H9 (cell line): ENCODE measurements at regions not wholly inside any gene's neighbourhood (a gene's known extent, or its start where the extent isn't known, plus 50 kb on each side); places are given as distances from the start of the nearest gene placed in this dataset.

Experiments used
- DNase-seq: peaks from one replicate; pipeline ENCODE4 v3.0.0-alpha.2; 2017
- H2AFZ ChIP-seq: one replicate; pipeline ENCODE4 v1.6.1; 2013; ENCODE audit warnings: mild to moderate bottlenecking, low read length, control low read depth, moderate library complexity
- H2AK5ac ChIP-seq: 2 replicates; pipeline ENCODE4 v1.6.1; 2013; ENCODE audit warnings: low read length, control low read depth, mixed read lengths; ENCODE audit not compliant: insufficient read length
- H2BK120ac ChIP-seq: one replicate; pipeline ENCODE4 v1.6.1; 2013; ENCODE audit warnings: low read depth, mild to moderate bottlenecking, low read length, control low read depth, inconsistent platforms; ENCODE audit not compliant: poor library complexity, severe bottlenecking
- H2BK12ac ChIP-seq: 2 replicates; pipeline ENCODE4 v1.6.1; 2013; ENCODE audit warnings: low read length, control low read depth, mixed read lengths, low read depth; ENCODE audit not compliant: insufficient read length
- H2BK15ac ChIP-seq: 2 replicates; pipeline ENCODE4 v1.6.1; 2013; ENCODE audit warnings: low read depth, low read length, control low read depth
- H2BK20ac ChIP-seq: one replicate; pipeline ENCODE4 v1.6.1; 2013; ENCODE audit warnings: low read depth, mild to moderate bottlenecking, low read length, control low read depth, inconsistent platforms; ENCODE audit not compliant: poor library complexity, severe bottlenecking
- H2BK5ac ChIP-seq: 2 replicates; pipeline ENCODE4 v1.6.1; 2013; ENCODE audit warnings: low read length, control low read depth, mixed read lengths; ENCODE audit not compliant: insufficient read length
- H3K14ac ChIP-seq: 2 replicates; pipeline ENCODE4 v1.6.1; 2013; ENCODE audit warnings: low read length, control low read depth; ENCODE audit not compliant: insufficient read depth
- H3K18ac ChIP-seq: 2 replicates; pipeline ENCODE4 v1.6.1; 2013; ENCODE audit warnings: low read depth, mild to moderate bottlenecking, mixed read lengths, low read length, control low read depth; ENCODE audit not compliant: insufficient read length
- H3K23ac ChIP-seq: 2 replicates; pipeline ENCODE4 v1.6.1; 2013; ENCODE audit warnings: low read length, control low read depth, mixed read lengths, low read depth; ENCODE audit not compliant: insufficient read length
- H3K23me2 ChIP-seq: 2 replicates; pipeline ENCODE4 v1.6.1; 2013; ENCODE audit warnings: low read depth, mild to moderate bottlenecking, mixed read lengths, low read length, control low read depth; ENCODE audit not compliant: insufficient read length, poor library complexity, severe bottlenecking
- H3K27ac ChIP-seq: 2 replicates; pipeline ENCODE4 v1.5.1; 2013; ENCODE audit warnings: low read length, control low read depth, mixed read lengths, low read depth; ENCODE audit not compliant: insufficient read length
- H3K27me3 ChIP-seq: 2 replicates; pipeline ENCODE4 v1.6.1; 2013; ENCODE audit warnings: low read length, control low read depth, inconsistent platforms; ENCODE audit not compliant: insufficient read depth
- H3K4ac ChIP-seq: 2 replicates; pipeline ENCODE4 v1.6.1; 2013; ENCODE audit warnings: low read depth, mild to moderate bottlenecking, control low read depth, inconsistent platforms, low read length, moderate library complexity
- H3K4me1 ChIP-seq: 2 replicates; pipeline ENCODE4 v1.6.1; 2013; ENCODE audit warnings: low read length, control low read depth, inconsistent platforms; ENCODE audit not compliant: insufficient read depth
- H3K4me2 ChIP-seq: 2 replicates; pipeline ENCODE4 v1.6.1; 2013; ENCODE audit warnings: low read length, control low read depth, mixed read lengths; ENCODE audit not compliant: insufficient read length, insufficient read depth
- H3K56ac ChIP-seq: 2 replicates; pipeline ENCODE4 v1.6.1; 2013; ENCODE audit warnings: low read depth, mild to moderate bottlenecking, mixed read lengths, low read length, control low read depth; ENCODE audit not compliant: insufficient read length
- H3K79me1 ChIP-seq: 2 replicates; pipeline ENCODE4 v1.6.1; 2013; ENCODE audit warnings: low read depth, mild to moderate bottlenecking, moderate library complexity, low read length, control low read depth, inconsistent platforms; ENCODE audit not compliant: insufficient read depth, poor library complexity, severe bottlenecking
- H3K79me2 ChIP-seq: 2 replicates; pipeline ENCODE4 v1.6.1; 2013; ENCODE audit warnings: low read length, control low read depth, inconsistent platforms; ENCODE audit not compliant: insufficient read depth
- H3K9ac ChIP-seq: 2 replicates; pipeline ENCODE4 v1.6.1; 2013; ENCODE audit warnings: low read length, control low read depth, mixed read lengths; ENCODE audit not compliant: insufficient read length; ENCODE audit errors: extremely low read depth
- H3K9me3 ChIP-seq: one replicate; pipeline ENCODE4 v1.6.1; 2013; ENCODE audit warnings: low read depth, low read length, inconsistent platforms; ENCODE audit not compliant: control insufficient read depth
- H3T11ph ChIP-seq: one replicate; pipeline ENCODE4 v1.6.1; 2013; ENCODE audit warnings: mild to moderate bottlenecking, low read length, control low read depth, inconsistent platforms
- H4K20me1 ChIP-seq: one replicate; pipeline ENCODE4 v1.6.1; 2013; ENCODE audit not compliant: control insufficient read depth, insufficient read length, insufficient read depth
- H4K5ac ChIP-seq: 2 replicates; pipeline ENCODE4 v1.6.1; 2013; ENCODE audit warnings: low read depth, mild to moderate bottlenecking, mixed read lengths, low read length, control low read depth; ENCODE audit not compliant: insufficient read length
- H4K8ac ChIP-seq: replicated peaks from 2 replicates; pipeline ENCODE4 v1.6.1; 2013; ENCODE audit warnings: low read length, control low read depth, mixed read lengths, low read depth; ENCODE audit not compliant: insufficient read length
- H4K91ac ChIP-seq: 2 replicates; pipeline ENCODE4 v1.6.1; 2013; ENCODE audit warnings: low read depth, mild to moderate bottlenecking, moderate library complexity, mixed read lengths, low read length, control low read depth; ENCODE audit not compliant: insufficient read length
- H3K27ac Mint-ChIP-seq, 3 experiments: 2 replicates in 2 of 3; 3 replicates in 1 of 3; pipeline ENCODE4 v1.8.0; 2020 to 2021; ENCODE audit warnings: mixed read lengths in 3 of 3, mild to moderate bottlenecking in 1 of 3, moderate library complexity in 1 of 3
- H3K27me3 Mint-ChIP-seq: 2 replicates; pipeline ENCODE4 v1.8.0; 2021; ENCODE audit warnings: low read depth, mild to moderate bottlenecking, moderate library complexity, mixed read lengths
- H3K36me3 Mint-ChIP-seq, 3 experiments: 2 replicates in 2 of 3; 3 replicates in 1 of 3; pipeline ENCODE4 v1.8.0; 2020 to 2021; ENCODE audit warnings: low read depth in 3 of 3, mixed read lengths in 3 of 3; ENCODE audit not compliant: insufficient read depth in 1 of 3
- H3K4me1 Mint-ChIP-seq, 2 experiments: 2 replicates each; pipeline ENCODE4 v1.8.0; 2020; ENCODE audit warnings: mixed read lengths in 2 of 2
- H3K4me3 Mint-ChIP-seq, 2 experiments: 2 replicates in 1 of 2; 3 replicates in 1 of 2; pipeline ENCODE4 v1.8.0; 2020 to 2021; ENCODE audit warnings: mild to moderate bottlenecking in 2 of 2, mixed read lengths in 2 of 2, moderate library complexity in 1 of 2
- H3K9me3 Mint-ChIP-seq, 2 experiments: 2 replicates in 1 of 2; 3 replicates in 1 of 2; pipeline ENCODE4 v1.8.0; 2020; ENCODE audit warnings: mild to moderate bottlenecking in 2 of 2, mixed read lengths in 2 of 2, moderate library complexity in 1 of 2
- WGBS: extraction: QIAGEN DNeasy Blood & Tissue Kit; methylation state at CpG from one replicate; pipeline ENCODE4 v1.1.7; 2013; ENCODE audit warnings: missing lambda C conversion rate, low lambda C conversion rate, mixed read lengths; ENCODE audit not compliant: insufficient read length; ENCODE audit errors: extremely low coverage; 5-methylcytosine and 5-hydroxymethylcytosine counted together
- TF ChIP-seq, protein P1 (sequence below): fragments of 200-600 bp; sonication (generic); conservative IDR thresholded peaks from 3 replicates; pipeline ENCODE4 v1.8.0; 2021; ENCODE audit warnings: antibody characterized with exemption, mild to moderate bottlenecking

DNA sequence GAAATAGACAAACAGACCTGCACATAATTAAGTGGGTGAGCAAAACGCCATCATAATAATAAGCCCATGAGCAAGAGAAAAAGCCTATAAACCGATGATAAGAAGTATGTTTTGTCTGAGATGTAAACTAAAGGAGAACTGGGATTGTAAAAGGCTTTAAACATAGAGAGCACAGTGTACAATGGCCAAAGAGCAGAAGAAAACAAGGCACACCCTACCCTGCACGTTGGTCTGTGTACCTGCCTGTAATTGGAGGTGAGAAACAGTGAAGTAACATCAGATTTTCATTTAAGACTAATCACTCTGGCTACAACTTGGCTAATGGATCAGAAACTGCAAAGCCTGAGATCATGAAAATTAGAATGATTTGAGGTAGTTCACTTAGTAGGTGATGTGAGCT, 1094.7 kb upstream of the GYPC start:
- Histone ChIP-seq H3K23ac (no peak overlapping the region), H3K56ac (no peak overlapping the region), H3K4me1 (0 out of 2 replicates have a peak, but pooled peaks cover 3% of the 10 kb centered on the region), H3K9me3 (no peaks in the 10 kb centered on the region), H4K5ac (no peak overlapping the region), H4K8ac (no peak overlapping the region), H2BK5ac (no peak overlapping the region), H3K9ac (no peak overlapping the region), H2AK5ac (no peak overlapping the region), H3K14ac (no peak overlapping the region), H2AFZ (no peak overlapping the region), H2BK20ac (no peak overlapping the region), H3K79me1 (no peaks in the 10 kb centered on the region), H4K20me1 (no peaks in the 10 kb centered on the region), H3K79me2 (no peaks in the 10 kb centered on the region), H3K23me2 (no peaks in the 10 kb centered on the region), H2BK12ac (no peak overlapping the region), H3K4me2 (no peak overlapping the region), H2BK120ac (no peak overlapping the region), H3K4ac (no peak overlapping the region), H3K27ac (no peak overlapping the region), H3T11ph (no peak overlapping the region), H3K27me3 (no peaks in the 10 kb centered on the region), H2BK15ac (no peak overlapping the region), H4K91ac (no peak overlapping the region), H3K18ac (no peak overlapping the region)
- peaks cover 7 to 8% of the 10 kb centered on the region in 2 experiments; a peak in 3 of 4 replicates for H3K4me1 Mint-ChIP-seq
- TF ChIP-seq, protein P1, sequence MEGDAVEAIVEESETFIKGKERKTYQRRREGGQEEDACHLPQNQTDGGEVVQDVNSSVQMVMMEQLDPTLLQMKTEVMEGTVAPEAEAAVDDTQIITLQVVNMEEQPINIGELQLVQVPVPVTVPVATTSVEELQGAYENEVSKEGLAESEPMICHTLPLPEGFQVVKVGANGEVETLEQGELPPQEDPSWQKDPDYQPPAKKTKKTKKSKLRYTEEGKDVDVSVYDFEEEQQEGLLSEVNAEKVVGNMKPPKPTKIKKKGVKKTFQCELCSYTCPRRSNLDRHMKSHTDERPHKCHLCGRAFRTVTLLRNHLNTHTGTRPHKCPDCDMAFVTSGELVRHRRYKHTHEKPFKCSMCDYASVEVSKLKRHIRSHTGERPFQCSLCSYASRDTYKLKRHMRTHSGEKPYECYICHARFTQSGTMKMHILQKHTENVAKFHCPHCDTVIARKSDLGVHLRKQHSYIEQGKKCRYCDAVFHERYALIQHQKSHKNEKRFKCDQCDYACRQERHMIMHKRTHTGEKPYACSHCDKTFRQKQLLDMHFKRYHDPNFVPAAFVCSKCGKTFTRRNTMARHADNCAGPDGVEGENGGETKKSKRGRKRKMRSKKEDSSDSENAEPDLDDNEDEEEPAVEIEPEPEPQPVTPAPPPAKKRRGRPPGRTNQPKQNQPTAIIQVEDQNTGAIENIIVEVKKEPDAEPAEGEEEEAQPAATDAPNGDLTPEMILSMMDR: no peak
- H3K9me3 Mint-ChIP-seq: no peaks in the 10 kb centered on the region; a peak in 1 of 5 replicates
- no peak overlapping the region for H3K4me3 Mint-ChIP-seq
- H3K27me3 Mint-ChIP-seq: no peaks in the 10 kb centered on the region
- WGBS: no CpG with 5 or more reads among the region's 3 CpGs
- no peak overlapping the region for H3K27ac Mint-ChIP-seq
- no peak for DNase-seq
- no peaks in the 10 kb centered on the region for H3K36me3 Mint-ChIP-seq
